Stomach (tissue), 4 donors: ENCODE measurements at regions not wholly inside any gene's neighbourhood (a gene's known extent, or its start where the extent isn't known, plus 50 kb on each side); places are given as distances from the start of the nearest gene placed in this dataset.

Experiments
- CTCF ChIP-seq, 7 experiments: fragments of 450-650 bp in 4 of 7; fragments of 200-600 bp in 3 of 7; sonication (generic) in 3 of 7; IDR thresholded peaks; one replicate each; pipeline ENCODE4 v1.5.1; 2016 to 2019; ENCODE audit warnings: antibody characterized with exemption in 7 of 7, control low read depth in 2 of 7, mild to moderate bottlenecking in 1 of 7
- POLR2AphosphoS5 ChIP-seq, 3 donors: sonication (generic); formaldehyde crosslinking; IDR thresholded peaks; one replicate each; pipeline ENCODE4 v1.6.1; 2016; ENCODE audit warnings: antibody characterized with exemption in 3 of 3

GRCh38 chr2:215722986-215723630 is 287.2 kb upstream of the FN1 start:
- TF ChIP-seq POLR2AphosphoS5 (IDR thresholded peaks at IDR 0.05), result no peak
- no peak for TF ChIP-seq CTCF (IDR thresholded peaks at IDR 0.05)
